Heart right ventricle (tissue), 16 donors: ENCODE measurements at regions not wholly inside any gene's neighbourhood (a gene's known extent, or its start where the extent isn't known, plus 50 kb on each side); places are given as distances from the start of the nearest gene placed in this dataset.

ENCODE experiments used
- ATAC-seq, 8 donors: fragments of 200-7000 bp; cut with Tn5 transposase; one replicate each; pipeline ENCODE4 v1.9.1; 2020; ENCODE audit warnings: mild to moderate bottlenecking in 8 of 8, moderate library complexity in 8 of 8, moderate number of reproducible peaks in 1 of 8
- DNase-seq, 2 donors: peaks; one replicate each; pipeline ENCODE4 v3.0.0-alpha.2; 2020
- H3K27ac ChIP-seq, 10 donors: fragments of 200-600 bp; sonication (generic) in 2 of 10; one replicate each; pipeline versions ENCODE4 v1.5.0 to v1.8.0; 2020 to 2022; ENCODE audit warnings: mild to moderate bottlenecking in 3 of 10
- H3K27me3 ChIP-seq, 7 donors: fragments of 200-600 bp; one replicate each; pipeline ENCODE4 v1.8.0; 2021 to 2022; ENCODE audit warnings: mild to moderate bottlenecking in 2 of 7
- H3K36me3 ChIP-seq, 9 donors: fragments of 200-600 bp; sonication (generic) in 1 of 9; one replicate each; pipeline versions ENCODE4 v1.5.0 to v1.8.0; 2020 to 2022; ENCODE audit warnings: mild to moderate bottlenecking in 2 of 9
- H3K4me1 ChIP-seq, 9 donors: fragments of 200-600 bp; sonication (generic) in 1 of 9; one replicate each; pipeline versions ENCODE4 v1.5.0 to v1.8.0; 2020 to 2022; ENCODE audit warnings: mild to moderate bottlenecking in 4 of 9
- H3K4me3 ChIP-seq, 10 donors: fragments of 200-600 bp; sonication (generic) in 2 of 10; one replicate each; pipeline versions ENCODE4 v1.5.0 to v1.8.0; 2020 to 2022; ENCODE audit warnings: mild to moderate bottlenecking in 7 of 10, moderate library complexity in 2 of 10
- H3K9me3 ChIP-seq, 11 donors: fragments of 200-600 bp in 10 of 11; sonication (generic) in 2 of 11; one replicate each; pipeline versions ENCODE4 v1.5.0 to v1.8.0; 2013 to 2022; ENCODE audit warnings: mild to moderate bottlenecking in 2 of 11, control low read depth in 1 of 11, moderate library complexity in 1 of 11
- WGBS, 2 donors: extraction: QIAGEN DNeasy Blood & Tissue Kit; methylation state at CpG; one replicate each; pipeline ENCODE4 v1.1.7; 2013; ENCODE audit warnings: inconsistent platforms in 1 of 2; 5-methylcytosine and 5-hydroxymethylcytosine counted together
- intact Hi-C, 10 donors: fragments of 100-400 bp; cut with DNase I; formaldehyde crosslinking; loops; one replicate each; pipeline versions ENCODE4 v1.11.1 to v1.14.2; 2022
- TF ChIP-seq, protein P1 (sequence below), 9 donors: fragments of 200-600 bp; sonication (generic) in 2 of 9; IDR thresholded peaks; one replicate each; pipeline versions ENCODE4 v1.5.0 to v1.8.0; 2021 to 2022; ENCODE audit warnings: antibody characterized with exemption in 9 of 9, mild to moderate bottlenecking in 5 of 9, moderate library complexity in 1 of 9
- donor health status: Arrhythmogenic right ventricular cardiomyopathy.
- donor health status: ischemic (EF 13 %, LVEDD 7.1; RV severe dilation, severe dysfunction).
- donor health status: healthy with polysubstance abuse.
- donor health status: DM: no; HTN: yes; CAD: no.
- donor health status: DM: no; HTN: no; CAD: no.
- donor health status: ischemic (EF 25% LVEDD 6.9; RV normal size, moderate dysfunction).
- donor health status: ischemic (EF 25% LVEDD 5.7; RV mildly dilated, moderate dysfunction).
- donor health status: healthy.
- donor health status: DM: yes; HTN: yes; CAD: no.
- donor health status: Ischemic cardiomyopathy.
- donor health status: ischemic (EF 35%, LVEDD 5.7; RV mildly dilated, moderate dysfunction).
- donor health status: nonischemic (EF 11% LVEDD 7.7; RV severe dilation, severe dysfunction).
- donor health status: DM: yes; HTN: yes; CAD: no.
- donor health status: PGD.
- donor health status: ischemic (EF 29% LVEDD 5.4; RV normal size, mild dysfunction).
- donor health status: nonischemic (EF 23%, LVEDD 6.1; RV moderate dilation, normal function).

DNA sequence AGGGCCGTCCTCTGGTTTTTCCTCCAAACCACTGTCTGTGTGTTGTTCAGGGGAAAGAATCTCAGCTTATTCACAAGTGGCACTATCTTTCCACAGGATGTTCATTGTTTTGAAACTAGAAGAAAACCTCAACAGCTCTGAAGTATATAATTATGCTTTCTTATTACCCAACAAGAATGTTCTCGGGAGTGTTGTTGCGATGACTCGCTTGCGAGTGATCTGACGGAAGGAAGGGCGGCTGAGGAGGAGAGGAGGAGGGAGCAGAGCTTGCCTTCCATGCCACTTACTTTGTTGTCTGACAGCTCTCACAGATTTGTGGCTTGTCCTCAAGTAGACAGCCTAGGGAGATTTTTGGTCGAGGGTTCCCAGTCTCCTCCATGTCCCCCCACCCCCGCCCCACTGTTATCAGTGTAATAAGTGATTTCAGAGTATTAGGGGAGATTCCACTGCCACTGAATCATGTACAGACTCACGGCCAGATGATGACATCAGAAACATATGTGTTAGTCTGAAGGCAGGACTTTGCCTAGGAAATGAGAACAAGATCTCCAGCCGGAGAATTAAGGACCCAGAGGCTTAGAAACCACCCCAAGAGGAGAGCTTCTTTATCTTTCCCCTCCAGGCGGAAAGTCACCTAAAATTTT lies 80.7 kb upstream of the CCN6 start:
- Histone ChIP-seq H3K9me3 (no peaks in the 10 kb centered on the region), H3K27ac (peak overlapping the region; percentile 11 to 84 (median 60)), H3K4me1 (peaks cover 0 to 43% (median 11%) of the 10 kb centered on the region in 9 donors), H3K36me3 (no peaks in the 10 kb centered on the region), H3K27me3 (peaks cover 0 to 3% (median 0%) of the 10 kb centered on the region in 7 donors), H3K4me3 (no peak overlapping the region)
- WGBS, 2 donors = 47 to 54% methylated on average over 12 of the region's 12 CpGs
- ATAC-seq (peak; percentile 64 to 89 (median 82)), DNase-seq (peak in 1 of 2 donors; percentile 27)
- intact Hi-C loops = no loop called here
- TF ChIP-seq, protein P1, sequence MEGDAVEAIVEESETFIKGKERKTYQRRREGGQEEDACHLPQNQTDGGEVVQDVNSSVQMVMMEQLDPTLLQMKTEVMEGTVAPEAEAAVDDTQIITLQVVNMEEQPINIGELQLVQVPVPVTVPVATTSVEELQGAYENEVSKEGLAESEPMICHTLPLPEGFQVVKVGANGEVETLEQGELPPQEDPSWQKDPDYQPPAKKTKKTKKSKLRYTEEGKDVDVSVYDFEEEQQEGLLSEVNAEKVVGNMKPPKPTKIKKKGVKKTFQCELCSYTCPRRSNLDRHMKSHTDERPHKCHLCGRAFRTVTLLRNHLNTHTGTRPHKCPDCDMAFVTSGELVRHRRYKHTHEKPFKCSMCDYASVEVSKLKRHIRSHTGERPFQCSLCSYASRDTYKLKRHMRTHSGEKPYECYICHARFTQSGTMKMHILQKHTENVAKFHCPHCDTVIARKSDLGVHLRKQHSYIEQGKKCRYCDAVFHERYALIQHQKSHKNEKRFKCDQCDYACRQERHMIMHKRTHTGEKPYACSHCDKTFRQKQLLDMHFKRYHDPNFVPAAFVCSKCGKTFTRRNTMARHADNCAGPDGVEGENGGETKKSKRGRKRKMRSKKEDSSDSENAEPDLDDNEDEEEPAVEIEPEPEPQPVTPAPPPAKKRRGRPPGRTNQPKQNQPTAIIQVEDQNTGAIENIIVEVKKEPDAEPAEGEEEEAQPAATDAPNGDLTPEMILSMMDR (IDR thresholded peaks at IDR 0.05) = no peak

- DNase-seq = no peak
- no peak overlapping the region for H3K4me3 ChIP-seq
- H3K36me3 ChIP-seq = no peaks in the 10 kb centered on the region
- ATAC-seq = peak in 3 of 8 donors; percentile 32 to 54 (median 45)
- peak overlapping the region in 8 of 10 donors; percentile 43 to 84 (median 62) for H3K27ac ChIP-seq
- TF ChIP-seq, protein P1 (IDR thresholded peaks at IDR 0.05) = no peak
- intact Hi-C loops = no loop called here
- H3K4me1 ChIP-seq = peaks cover 0 to 43% (median 11%) of the 10 kb centered on the region in 9 donors
- H3K27me3 ChIP-seq = peaks cover 0 to 3% (median 0%) of the 10 kb centered on the region in 7 donors
- WGBS, 2 donors = 89% methylated on average over 5 of the region's 5 CpGs
- no peaks in the 10 kb centered on the region for H3K9me3 ChIP-seq
Observed at GRCh38 chr6:111973927-111974639, 79.8 kb upstream of the CCN6 start.

DNA sequence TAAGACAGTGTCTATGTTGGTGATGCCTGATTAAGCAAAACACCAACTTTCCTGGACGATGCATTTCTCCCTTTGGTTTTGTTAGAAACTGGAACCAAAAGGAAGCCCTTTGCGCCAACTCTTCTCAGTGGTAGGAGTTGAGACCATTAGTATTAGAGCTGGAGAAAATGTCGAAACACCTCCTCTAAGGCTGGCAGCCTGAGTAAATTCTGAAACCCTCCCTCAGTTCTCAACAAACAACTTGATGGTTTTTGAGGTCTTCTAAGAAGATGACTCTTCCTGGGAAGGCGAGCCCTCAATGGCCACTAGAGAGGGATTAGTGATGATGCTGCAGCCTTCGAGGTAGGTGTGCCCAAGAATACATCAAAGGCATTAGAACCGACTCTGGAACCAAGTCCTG lies 78.4 kb upstream of the CCN6 start:
- H3K36me3 ChIP-seq = no peaks in the 10 kb centered on the region
- peaks cover 0 to 6% (median 0%) of the 10 kb centered on the region in 7 donors for H3K27me3 ChIP-seq
- WGBS, 2 donors = 90 to 91% methylated on average over 6 of the region's 6 CpGs
- peaks cover 0 to 41% (median 11%) of the 10 kb centered on the region in 9 donors for H3K4me1 ChIP-seq
- TF ChIP-seq, protein P1 (IDR thresholded peaks at IDR 0.05) = no peak
- intact Hi-C loops = no loop called here
- DNase-seq = no peak
- H3K27ac ChIP-seq = no peak overlapping the region
- H3K4me3 ChIP-seq = no peak overlapping the region
- no peaks in the 10 kb centered on the region for H3K9me3 ChIP-seq
- no peak for ATAC-seq

GRCh38 chr6:111976139-111976538 lies 77.8 kb upstream of the CCN6 start:
- Histone ChIP-seq H3K4me3 (no peak overlapping the region), H3K36me3 (no peaks in the 10 kb centered on the region), H3K4me1 (peaks cover 0 to 37% (median 11%) of the 10 kb centered on the region in 9 donors), H3K27ac (no peak overlapping the region), H3K9me3 (no peaks in the 10 kb centered on the region), H3K27me3 (peaks cover 0 to 6% (median 0%) of the 10 kb centered on the region in 7 donors)
- ATAC-seq (no peak), DNase-seq (no peak)
- 70 to 84% methylated on average over 2 of the region's 2 CpGs for WGBS, 2 donors
- intact Hi-C loops = no loop called here
- TF ChIP-seq, protein P1 (IDR thresholded peaks at IDR 0.05) = no peak
